HG02678 (cell line): ENCODE measurements at regions not wholly inside any gene's neighbourhood (a gene's known extent, or its start where the extent isn't known, plus 50 kb on each side); places are given as distances from the start of the nearest gene placed in this dataset.

Source experiments
- ATAC-seq: cut with Tn5 transposase; IDR thresholded peaks from one replicate; pipeline ENCODE4 v1.9.1; 2021; ENCODE audit warnings: mild to moderate bottlenecking, moderate library complexity; ENCODE audit not compliant: unreplicated experiment

DNA sequence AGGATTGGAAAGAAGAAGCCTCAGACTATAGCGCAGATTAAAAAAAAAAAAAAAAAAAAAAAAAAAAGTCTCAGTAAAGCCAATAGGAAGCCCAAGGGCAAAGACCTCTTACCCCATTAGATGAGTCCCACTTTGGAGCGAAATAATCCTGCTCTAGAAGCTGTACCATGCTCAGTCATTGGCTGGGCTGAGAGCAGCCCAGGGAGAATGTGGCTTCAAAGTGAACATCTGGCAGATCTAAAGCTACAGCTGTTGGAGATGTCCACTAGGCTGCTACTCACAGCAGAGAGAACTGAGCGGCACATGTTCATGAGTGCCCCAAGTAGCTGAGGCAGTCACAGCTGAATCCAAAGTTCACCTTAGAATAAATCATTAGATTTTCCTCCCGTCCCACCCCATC, 560.9 kb downstream of the MED13L start:
- no peak for ATAC-seq

DNA sequence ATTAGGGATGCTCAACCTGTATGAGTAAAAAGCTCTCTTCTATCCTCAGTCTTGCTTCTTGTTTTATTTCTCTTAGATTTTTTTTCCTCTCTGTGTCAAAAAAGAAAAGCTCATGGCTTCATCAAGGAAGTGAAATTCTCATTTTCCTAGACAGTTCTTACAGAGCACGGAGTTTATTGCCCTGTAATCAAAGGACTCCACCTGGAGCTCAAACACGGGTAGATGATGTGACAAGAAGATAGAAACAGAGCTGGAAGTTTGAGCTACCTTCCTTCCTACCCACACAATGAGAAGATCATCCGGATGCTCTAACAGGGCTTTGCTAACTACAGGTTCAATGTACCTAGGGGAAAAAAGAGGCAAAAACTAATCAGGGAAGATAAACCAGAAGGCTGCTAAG, 564.8 kb downstream of the MED13L start:
- ATAC-seq: no peak

DNA sequence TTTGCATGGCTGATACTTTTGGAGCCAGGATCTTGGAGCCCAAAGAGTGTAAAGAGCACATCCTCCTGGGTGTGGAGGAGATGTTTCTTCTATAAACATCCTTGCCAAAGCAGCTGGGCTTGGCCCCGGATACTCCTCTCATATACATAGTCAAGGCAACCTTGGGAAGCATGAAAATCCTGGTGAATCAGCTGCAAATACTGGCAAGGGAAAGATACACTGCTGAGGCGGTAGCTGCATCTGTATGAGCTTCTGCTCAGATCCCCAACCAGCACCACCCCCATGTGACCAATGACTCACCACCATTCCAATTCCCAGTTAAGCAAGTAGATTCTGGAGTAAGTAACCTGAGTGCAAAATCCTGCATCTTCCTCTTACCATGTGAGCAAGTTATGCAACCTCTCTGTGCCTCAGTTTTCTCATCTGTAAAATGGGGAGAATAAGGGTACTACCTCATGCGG, 567.4 kb downstream of the MED13L start:
- ATAC-seq: no peak

DNA sequence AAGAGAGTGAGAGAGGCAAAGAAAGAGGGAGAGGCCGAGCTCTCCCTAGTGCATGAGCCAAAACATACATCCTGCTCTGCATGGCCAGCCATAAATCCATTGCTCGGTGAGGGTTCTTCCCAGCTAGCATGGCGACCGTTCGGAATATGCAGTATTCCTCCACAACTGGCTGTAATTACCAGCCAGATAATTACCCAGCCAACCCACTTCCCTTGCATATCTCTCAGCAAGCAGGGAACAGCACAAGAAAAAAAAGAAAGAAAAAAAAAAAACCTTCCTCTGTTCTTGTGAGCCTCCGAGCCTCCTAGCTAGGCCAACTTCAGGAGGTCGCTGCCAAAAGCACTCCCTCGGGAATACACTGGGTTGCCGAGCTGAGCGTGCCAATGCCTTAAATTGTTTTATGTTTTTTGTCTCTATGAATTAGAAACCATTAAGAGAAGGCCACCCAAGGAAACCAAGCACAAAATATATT, 567.9 kb downstream of the MED13L start:
- no peak for ATAC-seq

DNA sequence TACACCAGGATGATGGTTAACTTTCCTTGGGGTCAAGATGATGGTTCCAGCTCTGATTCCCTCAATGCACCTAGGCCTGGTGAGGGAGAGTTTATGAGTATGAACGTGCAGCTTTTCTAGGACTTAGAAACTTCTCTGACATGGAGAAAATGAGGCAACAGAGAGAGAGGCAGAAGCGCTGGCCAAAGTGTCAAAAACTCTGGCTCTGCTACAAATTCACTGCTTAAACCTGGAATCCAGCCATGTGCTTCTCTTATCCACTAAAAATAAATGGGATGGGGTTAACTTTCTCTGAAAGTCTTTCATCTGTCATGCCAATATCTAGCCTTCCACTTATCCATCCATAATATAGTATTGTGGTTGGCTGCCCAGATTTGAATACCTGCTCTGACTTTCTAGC, 568.7 kb downstream of the MED13L start:
- no peak for ATAC-seq

DNA sequence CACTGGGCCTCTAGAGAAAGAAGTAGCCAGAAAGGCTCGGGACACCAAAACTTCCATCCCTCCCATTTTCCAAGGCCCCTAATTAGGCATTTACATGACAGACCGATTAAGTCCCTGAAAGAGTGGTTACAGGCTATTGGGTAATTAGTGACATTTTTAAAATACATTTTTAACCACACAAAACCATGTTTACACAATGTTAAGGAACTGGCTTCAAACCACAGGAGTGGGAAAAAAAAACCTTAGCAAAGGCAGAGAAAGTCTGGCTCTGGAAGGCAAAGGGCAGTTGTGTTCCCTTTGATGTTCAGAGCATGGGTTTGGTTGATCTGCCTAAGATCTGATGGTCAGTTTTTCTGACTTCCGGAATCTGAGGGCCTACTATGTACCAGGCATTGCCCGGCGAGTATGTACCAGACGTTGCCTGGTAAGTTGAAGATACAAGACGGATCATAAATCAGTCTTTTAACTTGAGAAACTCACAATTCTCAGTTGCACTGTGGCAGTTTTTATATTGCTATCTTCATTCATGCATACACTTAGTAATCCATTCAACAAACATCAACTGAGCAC, 576.5 kb downstream of the MED13L start:
- ATAC-seq: no peak

DNA sequence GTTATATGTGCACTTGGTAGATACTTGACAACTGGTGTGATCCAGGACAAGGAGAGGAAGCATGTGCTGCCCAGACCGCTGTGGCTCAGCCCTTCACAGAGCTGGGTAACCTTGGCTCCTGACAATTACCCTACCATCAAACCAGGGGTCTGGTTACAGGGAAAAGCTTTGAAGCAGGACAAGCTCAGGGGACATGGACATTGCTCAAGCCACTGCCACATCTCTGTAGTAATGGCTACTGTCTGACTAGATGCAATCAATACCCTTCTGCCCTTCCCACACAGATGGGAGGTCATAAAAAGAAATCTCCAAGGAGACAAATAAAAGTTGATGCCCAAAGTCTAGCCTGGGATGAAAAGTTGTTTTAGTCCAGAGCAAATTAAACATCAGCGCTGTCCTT, 577.4 kb downstream of the MED13L start:
- ATAC-seq: no peak

DNA sequence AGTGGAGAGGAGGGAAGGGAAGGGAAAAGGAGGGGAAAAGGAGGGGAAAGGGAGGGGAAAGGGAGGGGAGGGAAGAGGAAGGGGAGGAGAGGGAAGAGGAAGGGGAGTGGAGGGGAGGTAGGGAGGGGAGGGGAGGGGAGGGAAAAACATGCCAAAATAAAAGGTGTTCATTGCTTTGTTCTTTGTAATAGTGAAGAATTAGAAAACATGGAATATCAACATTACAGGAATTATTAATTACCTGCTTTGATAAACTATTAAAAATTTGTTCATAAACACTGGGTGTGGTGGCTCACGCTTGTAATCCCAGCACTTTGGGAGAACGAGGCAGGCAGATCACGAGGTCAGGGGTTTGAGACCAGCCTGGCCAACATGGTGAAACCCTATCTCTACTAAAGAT, 579.2 kb downstream of the MED13L start:
- ATAC-seq: no peak

DNA sequence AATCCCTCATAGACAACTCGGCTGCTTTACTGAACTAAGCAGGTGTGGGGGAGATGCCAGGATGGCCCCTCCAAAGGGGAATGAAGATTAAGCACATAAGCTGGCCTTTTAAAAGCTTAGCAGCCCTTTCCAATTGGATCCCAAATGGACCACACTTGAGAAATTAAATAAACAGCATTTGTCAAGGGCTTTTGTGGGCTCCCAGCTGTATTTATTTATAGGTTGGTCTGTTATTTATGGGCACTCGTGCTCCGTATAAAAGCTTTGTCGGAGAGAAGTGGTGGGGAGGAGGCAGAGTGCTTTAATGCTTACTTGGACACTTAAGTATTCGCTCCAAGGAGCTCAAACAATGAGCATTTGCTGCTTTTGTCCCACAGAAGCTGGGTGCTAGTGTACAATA, 580.2 kb downstream of the MED13L start:
- ATAC-seq: no peak

DNA sequence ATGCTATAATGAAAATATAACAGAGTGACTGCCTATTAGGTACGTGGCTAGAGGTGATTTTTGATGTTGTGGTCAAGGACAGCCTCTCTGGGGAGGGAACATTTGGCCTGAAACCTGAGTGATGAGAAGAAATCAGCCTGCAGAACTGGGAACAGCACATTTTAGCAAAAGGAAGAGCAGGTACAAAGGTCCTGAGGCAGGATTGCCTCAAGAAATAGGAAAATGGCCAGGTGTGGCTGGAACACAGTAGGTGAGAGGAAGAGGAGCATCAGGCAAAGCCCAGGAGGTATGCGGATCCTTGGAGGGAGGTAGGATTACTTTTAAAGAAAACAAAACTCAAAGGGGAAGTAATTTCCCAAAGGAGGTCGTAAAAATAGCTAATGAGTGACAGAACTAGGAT, 582.9 kb downstream of the MED13L start:
- no peak for ATAC-seq

DNA sequence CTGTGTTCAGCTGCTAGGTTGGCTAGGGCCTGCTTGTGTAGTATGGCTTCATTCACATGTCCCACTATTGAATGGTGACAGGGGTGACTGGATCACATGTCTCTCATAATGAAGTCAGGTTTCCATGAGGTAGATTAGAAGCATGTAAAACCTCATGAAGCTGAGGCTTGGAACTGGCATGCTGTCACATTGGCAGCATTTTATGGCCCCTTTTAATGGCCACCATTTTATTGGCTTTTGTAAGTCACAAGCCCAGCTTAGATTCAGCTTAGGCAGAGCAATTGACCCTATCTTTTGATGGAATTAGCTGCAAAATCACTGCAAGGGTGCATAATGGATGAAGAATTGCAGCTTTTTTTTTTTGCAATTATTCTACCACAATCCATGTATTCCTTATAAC, 583.5 kb downstream of the MED13L start:
- no peak for ATAC-seq

DNA sequence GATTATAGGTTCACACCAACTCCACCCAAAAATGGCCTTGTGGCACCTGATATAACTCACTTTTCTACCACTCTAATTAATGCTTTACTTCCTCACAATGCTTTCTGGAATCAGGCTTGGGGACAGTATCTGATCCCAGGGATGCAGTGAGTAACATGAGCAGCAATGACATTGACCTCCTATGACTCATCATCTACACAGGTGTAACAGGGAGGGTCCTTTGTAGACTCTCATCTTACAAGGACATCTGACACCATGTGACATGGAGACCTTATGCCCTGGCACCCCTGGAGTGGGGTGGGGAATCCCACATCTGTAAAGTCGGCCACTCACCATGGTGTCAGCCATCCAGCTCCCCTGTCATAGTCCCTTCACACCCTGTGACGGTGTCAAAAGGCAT, 586.4 kb downstream of the MED13L start:
- no peak for ATAC-seq

DNA sequence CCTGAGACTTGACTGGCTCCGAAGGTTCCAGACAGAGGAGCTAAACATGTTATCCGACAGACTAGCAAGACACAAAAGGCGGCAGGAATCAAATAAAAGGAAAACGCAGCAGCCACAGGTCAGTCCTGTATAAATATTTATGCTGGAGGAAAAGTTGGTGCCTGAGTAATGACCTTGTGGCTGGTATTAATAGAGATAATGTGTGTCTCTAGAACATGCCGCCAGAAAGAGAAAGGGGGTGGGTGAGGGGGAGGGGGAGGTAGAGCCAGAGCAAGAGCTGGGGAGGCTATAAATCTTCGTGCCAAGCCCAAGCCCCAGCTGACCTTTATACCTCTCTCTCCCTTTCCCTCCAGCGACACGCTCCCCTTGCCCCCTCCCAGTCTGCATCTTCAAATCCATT, 590.4 kb downstream of the MED13L start:
- ATAC-seq: no peak

DNA sequence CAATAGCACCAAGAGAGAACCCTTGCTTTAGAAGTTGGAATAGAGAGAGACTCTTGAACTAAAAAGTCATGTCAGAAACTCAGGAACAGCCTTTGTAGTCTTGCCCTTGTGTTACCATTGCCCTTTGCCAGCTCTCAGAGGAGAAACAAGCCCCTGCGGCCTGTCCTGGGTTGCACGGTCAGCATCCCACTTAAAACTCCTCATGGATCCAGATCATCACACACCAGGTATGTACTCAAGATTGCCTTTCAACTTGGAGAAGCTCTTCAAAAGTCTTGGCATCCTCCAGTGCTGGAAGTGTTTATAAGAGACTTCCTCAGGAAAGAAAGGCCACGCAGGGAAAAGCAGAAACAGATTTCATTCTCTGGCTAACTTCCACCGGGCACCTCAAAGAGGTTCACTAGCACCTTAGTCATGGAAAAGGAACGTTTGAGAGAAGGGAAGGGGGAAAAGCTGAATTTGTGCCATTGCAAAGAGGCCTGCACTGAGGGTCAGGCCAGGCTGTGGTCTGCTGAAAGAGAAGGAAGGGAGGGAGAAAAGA, 594.2 kb downstream of the MED13L start:
- ATAC-seq: no peak

DNA sequence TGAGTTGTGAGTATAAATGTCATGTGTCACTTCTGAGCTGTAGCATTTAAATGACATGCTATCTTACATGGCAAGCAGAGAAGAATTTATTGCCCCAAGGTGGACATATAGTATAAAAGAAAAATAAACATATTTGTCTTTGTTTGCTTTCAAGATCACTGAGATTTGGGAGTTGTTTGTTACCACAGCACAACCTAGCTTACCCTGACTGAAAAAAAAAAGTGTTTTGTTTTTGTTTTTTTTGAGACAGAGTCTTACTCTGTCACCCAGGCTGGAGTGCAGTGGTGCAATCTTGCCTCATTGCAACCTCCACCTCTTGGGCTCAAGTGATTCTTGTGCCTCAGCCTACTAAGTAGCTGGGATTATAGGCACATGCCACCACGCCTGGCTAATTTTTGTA, 596.5 kb downstream of the MED13L start:
- ATAC-seq: no peak

DNA sequence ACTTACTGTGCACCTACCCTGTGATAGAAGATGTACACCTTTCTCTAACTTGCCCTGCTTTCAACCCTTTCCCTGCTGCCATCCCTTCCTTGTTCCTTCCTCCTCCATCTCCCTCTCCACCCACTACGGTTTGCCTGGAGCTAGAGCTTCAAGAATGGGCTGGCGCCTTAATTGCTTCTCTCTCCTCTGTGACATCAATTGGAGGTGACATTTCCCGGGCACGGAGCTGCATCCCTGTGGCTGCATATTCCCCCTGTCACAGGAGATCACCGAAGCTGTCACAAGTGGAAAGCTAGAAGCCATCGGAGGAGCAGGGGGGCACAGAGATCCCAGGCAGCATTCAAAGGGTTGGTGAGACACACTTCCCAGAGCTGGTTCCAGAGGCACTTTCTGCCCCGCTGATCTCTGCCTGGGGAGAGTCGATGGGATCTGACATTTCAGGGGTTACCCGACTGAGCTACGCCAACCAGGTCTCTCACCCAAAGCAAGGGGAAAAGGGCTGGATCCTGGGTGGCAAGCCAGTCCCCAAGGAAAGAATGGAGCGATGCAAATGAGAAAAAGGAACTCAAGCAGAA, 604.9 kb downstream of the MED13L start:
- ATAC-seq: no peak

DNA sequence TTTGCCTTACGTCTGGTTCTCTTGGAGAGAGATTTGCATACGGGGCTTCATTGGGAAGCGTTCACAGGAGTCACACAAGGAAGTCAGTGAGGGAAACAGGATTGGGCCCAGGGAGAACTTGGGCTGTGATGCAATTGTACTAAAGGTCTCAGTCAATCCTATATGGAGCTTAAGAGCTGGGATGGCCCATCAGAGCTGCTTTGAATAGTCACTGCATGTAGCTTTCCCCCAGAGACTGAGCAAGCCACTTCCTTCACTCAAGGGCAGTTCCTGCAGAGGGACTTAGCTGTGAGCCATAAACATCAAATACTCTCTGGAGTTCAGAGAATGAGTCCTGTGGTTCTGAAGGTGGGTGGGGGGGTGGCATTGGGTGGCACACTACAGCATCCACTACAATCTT, 605.4 kb downstream of the MED13L start:
- ATAC-seq: no peak

DNA sequence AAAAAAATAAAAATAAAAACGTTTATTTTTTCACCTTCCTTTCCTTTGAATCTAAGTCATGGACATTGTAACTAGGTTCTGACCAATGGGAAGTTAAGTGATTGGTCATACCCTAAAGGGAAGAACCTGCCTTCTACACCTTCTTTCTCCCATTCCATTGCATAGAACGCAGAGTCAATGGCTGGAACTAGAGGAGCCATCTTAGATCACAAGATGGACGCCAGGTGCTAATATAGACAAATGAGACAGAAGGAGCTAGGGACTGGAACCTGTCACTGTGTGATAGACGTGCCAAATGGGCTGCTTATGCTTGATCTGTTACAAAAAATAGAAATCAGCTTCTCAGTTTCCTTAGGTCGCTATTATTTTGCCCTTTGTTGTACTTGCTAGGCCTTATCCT, 606.6 kb downstream of the MED13L start:
- ATAC-seq: no peak

DNA sequence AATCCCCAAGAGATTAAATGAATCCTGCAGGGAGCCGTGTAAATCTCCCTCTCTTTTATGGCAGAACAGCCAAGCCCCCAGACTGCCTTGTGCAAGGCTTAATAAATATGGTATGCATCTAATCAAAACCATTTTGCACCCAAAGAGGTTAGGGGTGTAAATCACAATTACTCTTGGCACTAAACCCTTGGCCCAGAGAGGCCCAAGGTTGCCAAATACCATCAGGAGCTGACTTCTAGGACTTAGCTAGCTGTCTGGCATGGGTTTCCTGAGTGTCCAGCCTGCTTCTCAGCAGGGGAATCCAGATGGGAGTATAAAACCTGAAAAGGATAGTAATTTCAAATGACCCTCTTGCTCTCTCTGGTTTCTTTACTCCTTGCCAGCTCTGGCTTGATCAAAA, 610.4 kb downstream of the MED13L start:
- no peak for ATAC-seq

DNA sequence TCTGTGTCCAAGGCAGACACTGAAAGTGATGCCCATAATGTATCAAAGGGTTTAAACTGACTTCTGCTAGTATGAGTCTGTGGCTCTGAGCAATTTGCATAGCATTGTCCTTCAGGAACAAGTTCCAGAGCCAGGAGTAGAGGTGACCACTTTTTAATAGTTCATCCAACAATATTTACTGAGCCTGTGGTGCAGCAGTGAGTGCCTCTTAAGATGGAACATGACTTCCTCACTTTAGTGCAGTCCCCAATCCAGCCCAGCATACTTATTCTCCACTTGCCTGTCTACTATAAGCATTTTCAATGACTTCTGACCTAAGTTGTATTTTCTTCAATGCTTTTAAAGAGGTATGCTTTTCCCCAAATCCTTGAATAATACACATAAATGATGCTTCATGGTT, 611.3 kb downstream of the MED13L start:
- no peak for ATAC-seq

DNA sequence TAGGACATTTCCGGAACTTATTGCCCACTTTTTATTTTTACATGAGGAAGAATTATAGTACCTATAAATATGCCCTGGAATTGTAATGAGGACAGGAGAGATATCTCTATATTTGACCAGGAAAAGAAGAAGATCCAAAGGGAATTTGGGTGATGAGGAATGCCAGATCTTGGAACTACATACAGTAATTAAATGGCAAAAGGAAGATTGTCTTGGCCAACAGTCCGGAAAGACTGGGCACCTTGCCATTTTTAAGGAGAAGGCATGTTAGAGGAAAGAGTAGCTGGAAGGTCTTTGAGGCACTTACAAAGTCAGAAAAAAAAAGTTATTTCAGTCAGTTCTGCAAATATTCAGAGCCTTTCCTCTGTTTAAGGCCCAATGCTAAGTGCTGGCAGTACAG, 616.4 kb downstream of the MED13L start:
- no peak for ATAC-seq

DNA sequence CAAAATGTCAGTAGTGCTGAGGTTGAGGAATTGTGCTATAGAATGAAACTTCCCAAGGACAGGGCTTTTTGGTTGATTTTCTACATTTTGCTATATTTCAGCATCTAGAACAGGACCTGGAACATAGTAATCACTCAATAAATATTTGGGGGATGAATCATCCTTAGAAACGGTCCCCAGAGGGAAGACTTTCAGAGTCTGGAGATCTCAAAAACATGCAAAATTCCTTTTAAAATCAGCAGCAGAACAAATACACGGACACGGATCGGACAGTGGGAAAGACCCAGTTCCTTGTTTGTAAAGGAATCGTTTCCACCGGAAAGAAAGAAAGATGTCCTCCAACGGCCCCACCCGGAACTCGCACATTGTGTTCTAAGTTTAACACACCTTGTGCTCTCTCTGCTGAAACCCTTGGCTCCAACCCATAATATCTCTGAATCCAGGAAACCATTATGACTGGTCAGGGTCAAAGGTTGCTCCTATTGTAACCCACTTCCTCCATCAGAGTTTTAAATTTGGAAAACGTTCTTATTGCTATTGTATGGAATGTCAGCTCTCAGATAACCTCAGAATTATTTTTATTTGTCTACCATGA, 617.2 kb downstream of the MED13L start:
- no peak for ATAC-seq
